ENCODE measurements at regions not wholly inside any gene's neighbourhood (a gene's known extent, or its start where the extent isn't known, plus 50 kb on each side); places are given as distances from the start of the nearest gene placed in this dataset.

DNA sequence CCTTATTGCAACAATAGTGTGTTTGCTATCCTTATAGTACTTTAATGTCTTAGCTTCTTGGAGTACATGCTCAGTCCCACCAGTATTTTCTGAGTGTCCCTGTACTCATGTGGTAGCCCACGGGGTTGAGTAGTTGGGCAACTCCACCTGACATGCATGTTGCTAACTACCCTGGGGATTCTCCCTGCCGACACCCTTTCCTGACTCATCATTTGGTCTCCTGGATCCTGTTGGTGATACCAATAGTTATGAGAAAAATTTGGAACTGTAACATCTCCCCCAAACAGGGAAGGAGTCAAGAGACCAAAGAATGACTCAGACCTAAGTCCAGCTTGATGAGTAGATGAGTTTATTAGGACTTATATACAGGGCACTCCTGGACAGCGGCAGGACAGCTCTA is 101.6 kb downstream of the BRMS1L start:
- TF ChIP-seq, protein P1, sequence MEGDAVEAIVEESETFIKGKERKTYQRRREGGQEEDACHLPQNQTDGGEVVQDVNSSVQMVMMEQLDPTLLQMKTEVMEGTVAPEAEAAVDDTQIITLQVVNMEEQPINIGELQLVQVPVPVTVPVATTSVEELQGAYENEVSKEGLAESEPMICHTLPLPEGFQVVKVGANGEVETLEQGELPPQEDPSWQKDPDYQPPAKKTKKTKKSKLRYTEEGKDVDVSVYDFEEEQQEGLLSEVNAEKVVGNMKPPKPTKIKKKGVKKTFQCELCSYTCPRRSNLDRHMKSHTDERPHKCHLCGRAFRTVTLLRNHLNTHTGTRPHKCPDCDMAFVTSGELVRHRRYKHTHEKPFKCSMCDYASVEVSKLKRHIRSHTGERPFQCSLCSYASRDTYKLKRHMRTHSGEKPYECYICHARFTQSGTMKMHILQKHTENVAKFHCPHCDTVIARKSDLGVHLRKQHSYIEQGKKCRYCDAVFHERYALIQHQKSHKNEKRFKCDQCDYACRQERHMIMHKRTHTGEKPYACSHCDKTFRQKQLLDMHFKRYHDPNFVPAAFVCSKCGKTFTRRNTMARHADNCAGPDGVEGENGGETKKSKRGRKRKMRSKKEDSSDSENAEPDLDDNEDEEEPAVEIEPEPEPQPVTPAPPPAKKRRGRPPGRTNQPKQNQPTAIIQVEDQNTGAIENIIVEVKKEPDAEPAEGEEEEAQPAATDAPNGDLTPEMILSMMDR (IDR thresholded peaks at IDR 0.05; ENCODE audit: insufficient read depth, low read depth, low read length), result no peak
- no peak for TF ChIP-seq EZH2 (IDR thresholded peaks at IDR 0.05; ENCODE audit: insufficient read depth, low read length)

Data from astrocyte (in vitro differentiated cells and primary cell).